ENCODE measurements at regions not wholly inside any gene's neighbourhood (a gene's known extent, or its start where the extent isn't known, plus 50 kb on each side); places are given as distances from the start of the nearest gene placed in this dataset.

DNA sequence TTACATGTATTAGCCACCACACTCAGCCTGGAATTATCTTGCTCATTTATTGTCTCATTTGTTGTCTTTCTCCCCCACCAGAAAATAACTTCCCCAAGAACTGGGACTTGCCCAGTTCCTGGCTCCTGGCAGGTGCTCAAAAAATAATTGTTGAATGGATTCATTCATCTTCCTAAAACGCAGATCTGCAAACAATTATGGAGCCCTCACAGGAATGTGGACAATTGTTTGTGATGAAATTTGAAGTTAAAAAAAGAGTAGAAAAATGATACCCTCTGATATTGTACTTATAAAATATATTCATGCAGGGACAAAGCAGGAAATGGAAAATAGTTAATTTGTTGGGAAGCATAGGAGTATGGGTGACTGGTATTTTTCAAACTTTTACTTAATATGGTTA lies 60.7 kb upstream of the MAP1LC3B2 start:
- no peak for FAIRE-seq

DNA sequence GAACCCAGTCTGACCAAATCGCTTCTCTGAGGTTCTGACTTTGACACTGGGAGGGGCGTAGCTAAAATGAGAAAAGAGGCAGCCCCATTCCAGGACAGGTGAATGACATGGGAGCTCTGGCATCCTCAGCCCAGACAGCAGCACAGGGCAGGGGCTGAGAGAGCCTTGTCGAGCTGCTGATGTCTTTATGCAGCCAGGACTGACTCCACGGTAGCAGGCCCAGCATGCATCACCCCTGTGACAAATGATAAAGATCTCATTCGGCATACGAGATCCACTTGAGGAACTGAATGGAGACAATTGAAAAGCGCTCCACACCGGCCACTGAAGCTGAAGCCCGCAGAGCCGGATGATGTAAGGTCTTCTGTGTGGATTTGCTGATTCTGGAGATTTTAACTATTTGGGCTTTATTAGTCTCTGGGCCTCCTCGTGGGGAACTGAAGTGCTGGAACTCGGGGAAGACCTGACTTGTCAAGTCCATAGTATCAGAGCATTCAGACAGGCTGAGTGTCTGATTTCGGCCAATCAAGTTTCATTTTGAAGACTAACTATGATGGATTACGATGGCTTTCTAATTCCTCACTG lies 56.9 kb upstream of the MAP1LC3B2 start:
- no peak for FAIRE-seq

DNA sequence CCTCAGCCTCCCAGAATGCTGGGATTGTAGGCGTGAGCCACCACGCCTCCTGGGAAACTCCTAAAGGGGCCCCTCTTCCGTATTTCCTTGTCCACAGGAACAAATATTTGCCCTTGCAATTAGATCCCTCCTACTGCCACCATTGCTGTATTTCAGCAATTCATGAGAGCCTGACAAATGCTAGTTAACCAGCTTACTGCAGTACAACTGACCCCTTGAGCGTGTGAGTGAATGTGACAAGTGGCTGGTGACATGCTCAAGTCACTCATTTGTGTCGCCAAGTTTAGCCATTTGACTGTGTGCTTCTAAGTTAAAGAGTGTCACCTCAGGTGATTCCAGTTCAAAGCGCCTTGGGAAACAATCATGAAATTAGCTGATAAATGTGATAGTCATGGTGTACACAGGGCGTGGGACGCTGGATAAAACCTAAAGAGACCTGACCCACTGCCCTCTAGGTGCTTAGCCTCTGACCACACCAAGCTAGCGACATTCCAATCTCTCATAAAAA lies 56.1 kb upstream of the MAP1LC3B2 start:
- FAIRE-seq = no peak

DNA sequence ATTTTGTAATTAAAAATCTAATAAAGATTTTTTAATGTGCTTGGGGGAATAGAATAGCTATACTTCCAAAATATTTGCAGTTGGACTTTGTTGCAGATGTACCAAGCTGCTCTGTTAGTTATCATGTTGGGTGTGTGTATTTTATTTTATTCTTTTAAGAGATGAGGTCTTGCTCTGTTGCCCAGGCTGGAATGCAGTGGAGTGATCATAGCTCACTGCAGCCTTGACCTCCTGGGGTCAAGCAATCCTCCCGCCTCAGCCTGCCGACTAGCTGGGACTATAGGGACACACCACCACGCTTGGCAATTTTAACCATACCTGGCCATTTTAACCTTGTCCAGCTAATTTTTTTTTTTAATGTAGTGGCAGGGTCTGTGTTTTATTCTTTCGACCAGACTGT lies 54.7 kb upstream of the MAP1LC3B2 start:
- no peak for FAIRE-seq

DNA sequence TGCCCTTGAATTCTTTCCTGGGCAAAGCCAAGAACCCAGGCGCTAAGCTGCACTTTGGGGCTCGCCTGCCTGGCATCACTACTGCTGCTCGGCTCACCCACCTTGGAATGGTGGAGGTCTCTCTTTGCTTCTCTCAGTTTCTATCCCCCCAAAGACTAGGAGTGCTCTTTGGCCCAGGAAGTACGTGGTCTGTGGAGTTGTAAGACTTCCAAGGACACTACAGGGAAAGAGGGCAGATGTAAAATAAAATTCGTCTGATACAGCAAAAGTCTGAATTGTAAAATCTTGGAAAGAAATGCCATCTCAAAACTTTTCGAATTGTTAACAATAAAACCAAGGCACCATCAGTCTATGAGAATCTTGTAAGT lies 52.5 kb upstream of the MAP1LC3B2 start:
- no peak for FAIRE-seq

DNA sequence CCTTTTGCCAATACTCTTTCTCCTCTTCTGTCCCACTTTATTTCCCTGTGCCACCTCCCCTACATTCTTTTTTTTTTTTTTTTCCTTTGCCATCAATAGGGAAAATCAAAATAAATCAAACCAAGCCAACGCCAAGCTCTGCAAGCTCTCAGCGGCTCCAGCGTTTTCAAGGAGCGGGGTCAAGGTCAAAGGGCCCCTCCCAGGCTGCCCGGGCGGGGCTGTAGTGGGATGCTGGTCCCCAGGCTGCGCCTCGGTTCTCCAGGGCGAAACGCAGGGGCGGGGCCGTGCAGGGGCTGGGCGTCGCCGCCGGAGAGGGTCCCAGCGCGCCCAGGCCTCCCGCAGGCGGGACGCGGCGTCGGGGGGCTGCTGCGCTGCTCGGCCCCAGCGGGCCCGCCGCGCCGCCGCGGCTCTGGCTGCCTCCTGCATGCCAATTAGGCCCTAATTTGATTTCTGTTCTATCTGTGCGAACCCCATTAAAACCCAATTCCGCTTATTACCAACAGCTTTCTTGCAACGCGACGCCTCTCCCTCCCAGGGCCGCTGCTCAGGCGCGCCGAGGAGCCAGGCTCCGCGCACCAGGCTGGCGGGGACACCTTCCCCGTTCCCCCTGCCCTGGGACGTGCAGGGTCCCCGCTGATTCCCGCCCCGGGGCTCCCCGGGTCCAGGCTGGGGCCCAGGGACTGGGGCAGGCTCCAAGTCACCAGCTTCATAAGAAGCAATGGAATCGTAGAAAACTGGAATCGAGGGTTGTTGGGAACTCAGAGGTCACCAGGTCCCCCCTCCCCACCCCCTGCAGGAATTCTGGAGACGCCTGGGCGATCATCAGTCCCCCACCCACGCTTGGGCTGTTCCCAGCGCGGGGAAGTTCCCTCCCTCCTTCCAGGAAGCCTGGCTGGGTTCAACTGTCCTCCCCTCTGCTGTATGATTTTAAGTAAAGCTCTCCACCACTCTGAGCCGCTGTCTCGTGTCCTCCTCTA lies 50.7 kb upstream of the MAP1LC3B2 start:
- FAIRE-seq = no peak

Data from G401.6 (cell line).